SK-N-SH (cell line): ENCODE measurements at regions not wholly inside any gene's neighbourhood (a gene's known extent, or its start where the extent isn't known, plus 50 kb on each side); places are given as distances from the start of the nearest gene placed in this dataset.

Source experiments
- CTCF ChIA-PET: fragments of 300-600, 350-600 bp; formaldehyde crosslinking; extraction: SDS; loops from one replicate; lab custom pipeline; 2021; lab: Yijun Ruan, JAX
- POLR2A ChIA-PET: fragments of 350-600 bp; sonication (Branson Sonifier 250); formaldehyde crosslinking; extraction: SDS; loops from one replicate; lab custom pipeline; 2020; ENCODE audit warnings: antibody characterized with exemption, inconsistent platforms; lab: Yijun Ruan, JAX
- DNase-seq: peaks from one replicate; pipeline ENCODE4 v3.0.0; 2012
- H2AFZ ChIP-seq: fragments of 200-600 bp; sonication (generic); 2 replicates; pipeline ENCODE4 v1.8.1; 2016; ENCODE audit warnings: antibody characterized with exemption, mild to moderate bottlenecking, low read depth
- H3F3A ChIP-seq: fragments of 200-600 bp; sonication (generic); replicated peaks from 2 replicates; pipeline ENCODE3; 2016; ENCODE audit warnings: antibody characterized with exemption, mild to moderate bottlenecking; ENCODE audit not compliant: insufficient read depth
- H3K27ac ChIP-seq, 2 experiments: fragments of 200-500 bp in 1 of 2; fragments of 200-600 bp in 1 of 2; sonication (Bioruptor generic) in 1 of 2; sonication (generic), shearing (Covaris generic) in 1 of 2; 2 replicates each; pipeline versions ENCODE4 v1.5.1 to v1.6.1; 2014 to 2016; ENCODE audit warnings: low read depth in 2 of 2, inconsistent platforms in 1 of 2, low read length in 1 of 2, mild to moderate bottlenecking in 1 of 2, mixed read lengths in 1 of 2
- H3K27me3 ChIP-seq: fragments of 200-600 bp; sonication (generic), shearing (Covaris generic); 2 replicates; pipeline ENCODE4 v1.6.1; 2016; ENCODE audit warnings: mixed run types; ENCODE audit not compliant: insufficient read depth
- H3K36me3 ChIP-seq, 2 experiments: fragments of 200-500 bp in 1 of 2; fragments of 200-600 bp in 1 of 2; sonication (Bioruptor generic) in 1 of 2; sonication (generic) in 1 of 2; replicated peaks in 1 of 2; 2 replicates each; pipeline versions ENCODE3 to v1.5.1; 2014 to 2016; ENCODE audit warnings: low read length in 1 of 2, mild to moderate bottlenecking in 1 of 2; ENCODE audit not compliant: insufficient read depth in 2 of 2, control insufficient read depth in 1 of 2
- H3K4me1 ChIP-seq, 2 experiments: fragments of 200-500 bp in 1 of 2; fragments of 200-600 bp in 1 of 2; sonication (Bioruptor generic) in 1 of 2; sonication (generic), shearing (Covaris generic) in 1 of 2; 2 replicates each; pipeline versions ENCODE4 v1.5.1 to v1.6.1; 2014 to 2016; ENCODE audit warnings: low read depth in 1 of 2, low read length in 1 of 2, mixed run types in 1 of 2; ENCODE audit not compliant: insufficient read depth in 2 of 2, control insufficient read depth in 1 of 2
- H3K4me2 ChIP-seq: fragments of 200-600 bp; sonication (generic), shearing (Covaris generic); 2 replicates; pipeline ENCODE4 v1.6.1; 2017; ENCODE audit warnings: mixed run types
- H3K4me3 ChIP-seq, 2 experiments: fragments of 200-500 bp in 1 of 2; fragments of 200-600 bp in 1 of 2; sonication (Bioruptor generic) in 1 of 2; sonication (generic), shearing (Covaris generic) in 1 of 2; 2 replicates each; pipeline versions ENCODE4 v1.5.1 to v1.8.1; 2014 to 2016; ENCODE audit warnings: low read depth in 2 of 2, inconsistent platforms in 1 of 2, low read length in 1 of 2, mild to moderate bottlenecking in 1 of 2, mixed read lengths in 1 of 2, moderate library complexity in 1 of 2
- H3K79me2 ChIP-seq: fragments of 200-600 bp; sonication (generic); 2 replicates; pipeline ENCODE4 v1.8.1; 2017; ENCODE audit warnings: mild to moderate bottlenecking; ENCODE audit not compliant: insufficient read depth
- H3K9ac ChIP-seq: fragments of 200-600 bp; sonication (generic); 2 replicates; pipeline ENCODE4 v1.6.1; 2017; ENCODE audit warnings: mixed run types
- H3K9me2 ChIP-seq: fragments of 200-600 bp; sonication (generic); 2 replicates; pipeline ENCODE4 v1.6.1; 2017; ENCODE audit warnings: mixed run types
- H3K9me3 ChIP-seq: fragments of 200-600 bp; sonication (generic); 2 replicates; pipeline ENCODE4 v1.6.1; 2017; ENCODE audit warnings: mixed run types, mild to moderate bottlenecking, moderate library complexity
- H4K20me1 ChIP-seq: fragments of 200-600 bp; sonication (generic); 2 replicates; pipeline ENCODE4 v1.6.1; 2017; ENCODE audit warnings: mild to moderate bottlenecking, mixed run types; ENCODE audit not compliant: insufficient read depth
- CHD2 ChIP-seq: fragments of 150-350 bp; IDR thresholded peaks from 2 replicates; pipeline ENCODE4 v1.6.1; 2018; ENCODE audit warnings: low read length; ENCODE audit not compliant: partially characterized antibody
- EP300 ChIP-seq, 2 experiments: IDR thresholded peaks; 2 replicates each; pipeline versions ENCODE4 v1.4.0 to v1.6.1; 2012; ENCODE audit warnings: borderline replicate concordance in 1 of 2, low read depth in 1 of 2, low read length in 1 of 2
- EZH2phosphoT487 ChIP-seq: fragments of 200-600 bp; sonication (generic); IDR thresholded peaks from 2 replicates; pipeline ENCODE4 v1.6.1; 2017; ENCODE audit warnings: low read depth, mixed run types, mild to moderate bottlenecking, antibody characterized with exemption, moderate library complexity, borderline replicate concordance
- FOXJ3 ChIP-seq: sonication (generic); formaldehyde crosslinking; IDR thresholded peaks from 2 replicates; pipeline ENCODE4 v1.5.1; 2020; ENCODE audit warnings: mild to moderate bottlenecking, missing genetic modification reagents
- GABPA ChIP-seq: IDR thresholded peaks from 2 replicates; pipeline ENCODE4 v1.4.0; 2012; ENCODE audit warnings: low read depth, mild to moderate bottlenecking
- GATA2 ChIP-seq: sonication (generic); formaldehyde crosslinking; IDR thresholded peaks from 2 replicates; pipeline ENCODE4 v1.5.0; 2020; ENCODE audit warnings: mild to moderate bottlenecking, missing genetic modification reagents
- JUND ChIP-seq: IDR thresholded peaks from 2 replicates; pipeline ENCODE4 v1.4.0; 2012
- MEF2A ChIP-seq: IDR thresholded peaks from 2 replicates; pipeline ENCODE4 v1.4.0; 2012; ENCODE audit warnings: low read depth, borderline replicate concordance
- MXI1 ChIP-seq: IDR thresholded peaks from 2 replicates; pipeline ENCODE4 v1.6.1; 2012; ENCODE audit warnings: mild to moderate bottlenecking, low read depth, low read length, improper control_type of control experiment
- NFIC ChIP-seq: IDR thresholded peaks from 2 replicates; pipeline ENCODE4 v1.4.0; 2012; ENCODE audit warnings: borderline replicate concordance
- NRF1 ChIP-seq: IDR thresholded peaks from 2 replicates; pipeline ENCODE4 v1.6.1; 2012; ENCODE audit warnings: low read depth, mild to moderate bottlenecking, low read length
- POLR2AphosphoS5 ChIP-seq: IDR thresholded peaks from 2 replicates; pipeline ENCODE4 v1.6.1; 2012; ENCODE audit warnings: low read depth, low read length
- RAD21 ChIP-seq: IDR thresholded peaks from 2 replicates; pipeline ENCODE4 v1.6.1; 2012; ENCODE audit warnings: mild to moderate bottlenecking, low read length
- RCOR1 ChIP-seq: fragments of 150-350 bp; IDR thresholded peaks from 2 replicates; pipeline ENCODE4 v1.6.1; 2017; ENCODE audit warnings: antibody characterized with exemption, low read length
- RFX5 ChIP-seq: IDR thresholded peaks from 2 replicates; pipeline ENCODE4 v1.6.1; 2012; ENCODE audit warnings: mild to moderate bottlenecking, improper control_type of control experiment, low read length
- TAF1 ChIP-seq: IDR thresholded peaks from 2 replicates; pipeline ENCODE4 v1.6.1; 2012; ENCODE audit warnings: low read depth, mild to moderate bottlenecking, low read length, moderate library complexity, borderline replicate concordance
- TEAD4 ChIP-seq: IDR thresholded peaks from 2 replicates; pipeline ENCODE4 v1.4.0; 2012; ENCODE audit warnings: mild to moderate bottlenecking, borderline replicate concordance; ENCODE audit not compliant: insufficient read depth
- WGBS: methylation state at CpG from one replicate; pipeline ENCODE4 v1.1.6; 2017; ENCODE audit warnings: low lambda C conversion rate; 5-methylcytosine and 5-hydroxymethylcytosine counted together
- TF ChIP-seq, protein P1 (sequence below): IDR thresholded peaks from 2 replicates; pipeline ENCODE4 v1.4.0; 2012; ENCODE audit warnings: low read depth, borderline replicate concordance
- TF ChIP-seq, protein P2 (sequence below): fragments of 200-600 bp; sonication (generic); IDR thresholded peaks from 2 replicates; pipeline ENCODE4 v1.6.1; 2017; ENCODE audit warnings: antibody characterized with exemption, mild to moderate bottlenecking, moderate library complexity
- TF ChIP-seq, protein P3 (sequence below): fragments of 150-350 bp; IDR thresholded peaks from 2 replicates; pipeline ENCODE4 v1.6.1; 2017; ENCODE audit warnings: antibody characterized with exemption, low read length, low read depth, borderline replicate concordance
- TF ChIP-seq, protein P4 (sequence below): fragments of 150-350 bp; IDR thresholded peaks from 2 replicates; pipeline ENCODE4 v1.6.1; 2016; ENCODE audit warnings: mild to moderate bottlenecking, low read depth, low read length

DNA sequence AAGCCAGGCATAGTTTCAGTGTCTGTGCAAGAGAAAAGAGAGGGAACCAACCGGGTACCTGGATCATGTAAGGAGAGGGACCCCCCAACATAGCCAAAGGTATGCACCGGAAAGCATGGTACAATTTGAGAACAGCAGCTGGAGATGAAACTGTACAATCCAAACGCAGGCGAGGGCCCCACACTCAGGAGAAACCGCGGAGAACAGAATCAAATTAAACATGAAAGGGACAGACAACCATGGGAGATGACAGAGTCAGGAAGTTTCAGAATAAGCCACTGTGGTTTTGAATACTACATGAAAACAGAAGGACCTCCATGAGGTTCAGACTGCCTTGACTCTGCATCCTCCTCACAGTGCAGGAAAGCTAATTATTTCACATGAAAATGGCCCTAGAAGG lies 62.9 kb upstream of the SPATA13 start:
- CTCF ChIA-PET: no interaction called here
- no peaks in the 10 kb centered on the region for H3K9me2 ChIP-seq
- H3K4me3 ChIP-seq: no peak overlapping the region
- POLR2A ChIA-PET: no interaction called here
- 83% methylated on average over 6 of the region's 6 CpGs for WGBS
- H3K36me3 ChIP-seq: no peaks in the 10 kb centered on the region
- H3K79me2 ChIP-seq: no peaks in the 10 kb centered on the region
- no peaks in the 10 kb centered on the region for H4K20me1 ChIP-seq
- H3K9ac ChIP-seq: no peak overlapping the region
- no peaks in the 10 kb centered on the region for H3F3A ChIP-seq
- H3K27me3 ChIP-seq: no peaks in the 10 kb centered on the region
- no peaks in the 10 kb centered on the region for H3K9me3 ChIP-seq
- no peak for DNase-seq
- H3K4me1 ChIP-seq: no peaks in the 10 kb centered on the region
- no peak for TF ChIP-seq RAD21
- no peak for TF ChIP-seq JUND
- TF ChIP-seq POLR2AphosphoS5: no peak
- no peak for TF ChIP-seq NRF1
- TF ChIP-seq GABPA: no peak
- TF ChIP-seq EZH2phosphoT487: no peak
- TF ChIP-seq RFX5: no peak
- TF ChIP-seq, protein P1, sequence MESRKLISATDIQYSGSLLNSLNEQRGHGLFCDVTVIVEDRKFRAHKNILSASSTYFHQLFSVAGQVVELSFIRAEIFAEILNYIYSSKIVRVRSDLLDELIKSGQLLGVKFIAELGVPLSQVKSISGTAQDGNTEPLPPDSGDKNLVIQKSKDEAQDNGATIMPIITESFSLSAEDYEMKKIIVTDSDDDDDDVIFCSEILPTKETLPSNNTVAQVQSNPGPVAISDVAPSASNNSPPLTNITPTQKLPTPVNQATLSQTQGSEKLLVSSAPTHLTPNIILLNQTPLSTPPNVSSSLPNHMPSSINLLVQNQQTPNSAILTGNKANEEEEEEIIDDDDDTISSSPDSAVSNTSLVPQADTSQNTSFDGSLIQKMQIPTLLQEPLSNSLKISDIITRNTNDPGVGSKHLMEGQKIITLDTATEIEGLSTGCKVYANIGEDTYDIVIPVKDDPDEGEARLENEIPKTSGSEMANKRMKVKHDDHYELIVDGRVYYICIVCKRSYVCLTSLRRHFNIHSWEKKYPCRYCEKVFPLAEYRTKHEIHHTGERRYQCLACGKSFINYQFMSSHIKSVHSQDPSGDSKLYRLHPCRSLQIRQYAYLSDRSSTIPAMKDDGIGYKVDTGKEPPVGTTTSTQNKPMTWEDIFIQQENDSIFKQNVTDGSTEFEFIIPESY: no peak
- TF ChIP-seq, protein P2, sequence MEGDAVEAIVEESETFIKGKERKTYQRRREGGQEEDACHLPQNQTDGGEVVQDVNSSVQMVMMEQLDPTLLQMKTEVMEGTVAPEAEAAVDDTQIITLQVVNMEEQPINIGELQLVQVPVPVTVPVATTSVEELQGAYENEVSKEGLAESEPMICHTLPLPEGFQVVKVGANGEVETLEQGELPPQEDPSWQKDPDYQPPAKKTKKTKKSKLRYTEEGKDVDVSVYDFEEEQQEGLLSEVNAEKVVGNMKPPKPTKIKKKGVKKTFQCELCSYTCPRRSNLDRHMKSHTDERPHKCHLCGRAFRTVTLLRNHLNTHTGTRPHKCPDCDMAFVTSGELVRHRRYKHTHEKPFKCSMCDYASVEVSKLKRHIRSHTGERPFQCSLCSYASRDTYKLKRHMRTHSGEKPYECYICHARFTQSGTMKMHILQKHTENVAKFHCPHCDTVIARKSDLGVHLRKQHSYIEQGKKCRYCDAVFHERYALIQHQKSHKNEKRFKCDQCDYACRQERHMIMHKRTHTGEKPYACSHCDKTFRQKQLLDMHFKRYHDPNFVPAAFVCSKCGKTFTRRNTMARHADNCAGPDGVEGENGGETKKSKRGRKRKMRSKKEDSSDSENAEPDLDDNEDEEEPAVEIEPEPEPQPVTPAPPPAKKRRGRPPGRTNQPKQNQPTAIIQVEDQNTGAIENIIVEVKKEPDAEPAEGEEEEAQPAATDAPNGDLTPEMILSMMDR: no peak
- TF ChIP-seq, protein P3, sequence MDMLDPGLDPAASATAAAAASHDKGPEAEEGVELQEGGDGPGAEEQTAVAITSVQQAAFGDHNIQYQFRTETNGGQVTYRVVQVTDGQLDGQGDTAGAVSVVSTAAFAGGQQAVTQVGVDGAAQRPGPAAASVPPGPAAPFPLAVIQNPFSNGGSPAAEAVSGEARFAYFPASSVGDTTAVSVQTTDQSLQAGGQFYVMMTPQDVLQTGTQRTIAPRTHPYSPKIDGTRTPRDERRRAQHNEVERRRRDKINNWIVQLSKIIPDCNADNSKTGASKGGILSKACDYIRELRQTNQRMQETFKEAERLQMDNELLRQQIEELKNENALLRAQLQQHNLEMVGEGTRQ: no peak
- TF ChIP-seq, protein P4, sequence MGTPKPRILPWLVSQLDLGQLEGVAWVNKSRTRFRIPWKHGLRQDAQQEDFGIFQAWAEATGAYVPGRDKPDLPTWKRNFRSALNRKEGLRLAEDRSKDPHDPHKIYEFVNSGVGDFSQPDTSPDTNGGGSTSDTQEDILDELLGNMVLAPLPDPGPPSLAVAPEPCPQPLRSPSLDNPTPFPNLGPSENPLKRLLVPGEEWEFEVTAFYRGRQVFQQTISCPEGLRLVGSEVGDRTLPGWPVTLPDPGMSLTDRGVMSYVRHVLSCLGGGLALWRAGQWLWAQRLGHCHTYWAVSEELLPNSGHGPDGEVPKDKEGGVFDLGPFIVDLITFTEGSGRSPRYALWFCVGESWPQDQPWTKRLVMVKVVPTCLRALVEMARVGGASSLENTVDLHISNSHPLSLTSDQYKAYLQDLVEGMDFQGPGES: no peak
- no peak for TF ChIP-seq TEAD4
- no peak overlapping the region for H3K4me2 ChIP-seq
- no peak overlapping the region for H2AFZ ChIP-seq
- H3K27ac ChIP-seq: no peak overlapping the region

DNA sequence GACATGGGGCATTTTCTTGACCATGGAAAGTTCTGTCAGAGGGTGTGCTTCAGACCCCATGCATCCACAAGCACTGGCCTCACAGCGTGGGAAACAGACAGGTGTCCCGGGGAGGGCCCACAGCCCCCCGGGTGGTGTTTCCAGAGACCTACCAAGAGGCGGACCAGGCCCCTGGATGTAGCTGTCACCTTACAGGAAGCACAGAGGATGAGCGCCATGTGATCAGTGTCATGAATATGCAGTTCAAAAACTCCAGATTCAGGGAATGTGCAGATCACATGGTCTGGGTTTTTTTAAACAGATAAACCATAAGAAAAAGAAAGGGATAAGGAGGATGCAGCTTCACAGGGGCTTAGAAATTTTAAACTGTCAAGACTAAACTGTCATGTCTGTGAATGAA lies 61.0 kb upstream of the SPATA13 start:
- no peaks in the 10 kb centered on the region for H3K9me2 ChIP-seq
- DNase-seq: no peak
- ChIA-PET POLR2A (no interaction called here), CTCF (interaction anchor here (0.9 to 1.3 kb wide), 2 partner anchors 16 to 129 kb away, joined by 3 read pairs; no protein-coding TSS in a partner anchor)
- H3K36me3 ChIP-seq: no peaks in the 10 kb centered on the region
- no peak overlapping the region for H3K27ac ChIP-seq
- no peak overlapping the region for H3K4me2 ChIP-seq
- H2AFZ ChIP-seq: no peak overlapping the region
- H4K20me1 ChIP-seq: no peaks in the 10 kb centered on the region
- H3F3A ChIP-seq: no peaks in the 10 kb centered on the region
- no peaks in the 10 kb centered on the region for H3K4me1 ChIP-seq
- H3K27me3 ChIP-seq: no peaks in the 10 kb centered on the region
- no peak overlapping the region for H3K4me3 ChIP-seq
- WGBS: 52% methylated on average over 5 of the region's 5 CpGs
- H3K79me2 ChIP-seq: no peaks in the 10 kb centered on the region
- H3K9me3 ChIP-seq: no peaks in the 10 kb centered on the region
- no peak overlapping the region for H3K9ac ChIP-seq
- TF ChIP-seq GATA2 (CRISPR knock-in tag) (no peak), MEF2A (no peak), JUND (no peak), RFX5 (no peak), FOXJ3 (CRISPR knock-in tag) (no peak), CHD2 (no peak), RAD21 (no peak), MXI1 (no peak), GABPA (no peak), EP300 (IDR thresholded peaks at IDR 0.05; ENCODE audit: borderline replicate concordance in 1 of 2, low read depth in 1 of 2, low read length in 1 of 2) (no peak), RCOR1 (no peak), NFIC (no peak), TAF1 (no peak)
- TF ChIP-seq, protein P3: no peak
